ENCODE measurements at regions not wholly inside any gene's neighbourhood (a gene's known extent, or its start where the extent isn't known, plus 50 kb on each side); places are given as distances from the start of the nearest gene placed in this dataset.

GRCh38 chr2:16760426-16760825, 94.8 kb upstream of the CYRIA start:
- TF ChIP-seq POLR2AphosphoS5 (IDR thresholded peaks at IDR 0.05; ENCODE audit: low read depth, low read length) (no peak), POLR2A (IDR thresholded peaks at IDR 0.05; ENCODE audit: low read depth, low read length) (no peak), TAF1 (IDR thresholded peaks at IDR 0.05; ENCODE audit: borderline replicate concordance, low read depth, low read length) (no peak)

Data from GM12892 (cell line).